ENCODE measurements at regions not wholly inside any gene's neighbourhood (a gene's known extent, or its start where the extent isn't known, plus 50 kb on each side); places are given as distances from the start of the nearest gene placed in this dataset.

GRCh38 chr2:16475986-16476567 is 189.6 kb downstream of the CYRIA start:
- in situ Hi-C loops (cut with HindIII; ENCODE audit: low pct_ligation_motif_present, low sequenced_read_pairs): no loop called here
- H3K36me3 ChIP-seq (replicated peaks): no peaks in the 10 kb centered on the region
- H3K27me3 ChIP-seq (replicated peaks): no peaks in the 10 kb centered on the region
- H3K27ac ChIP-seq: no peak overlapping the region
- no peak for TF ChIP-seq CTCF (IDR thresholded peaks at IDR 0.05; ENCODE audit: low read depth, low read length, missing control alignments)
- no peak overlapping the region for H3K4me3 ChIP-seq (ENCODE audit: low read depth, low read length)
- no peak for DNase-seq

- Histone ChIP-seq H3K4me3 (ENCODE audit: low read depth, low read length) (no peak overlapping the region), H3K27ac (no peak overlapping the region), H3K36me3 (replicated peaks) (no peaks in the 10 kb centered on the region), H3K27me3 (replicated peaks) (no peaks in the 10 kb centered on the region)
- in situ Hi-C loops (cut with HindIII; ENCODE audit: low pct_ligation_motif_present, low sequenced_read_pairs): no loop called here
- no peak for TF ChIP-seq CTCF (IDR thresholded peaks at IDR 0.05; ENCODE audit: low read depth, low read length, missing control alignments)
- no peak for DNase-seq
Observed at GRCh38 chr2:16475586-16475985, 190.0 kb downstream of the CYRIA start.

- no peaks in the 10 kb centered on the region for H3K27me3 ChIP-seq (replicated peaks)
- no peak overlapping the region for H3K4me3 ChIP-seq (ENCODE audit: low read depth, low read length)
- DNase-seq: no peak
- no peaks in the 10 kb centered on the region for H3K36me3 ChIP-seq (replicated peaks)
- TF ChIP-seq CTCF (IDR thresholded peaks at IDR 0.05; ENCODE audit: low read depth, low read length, missing control alignments): no peak
- in situ Hi-C loops (cut with HindIII; ENCODE audit: low pct_ligation_motif_present, low sequenced_read_pairs): no loop called here
- no peak overlapping the region for H3K27ac ChIP-seq
Observed at GRCh38 chr2:16473575-16473974, 192.1 kb downstream of the CYRIA start.

- Histone ChIP-seq H3K27ac (no peak overlapping the region), H3K36me3 (replicated peaks) (no peaks in the 10 kb centered on the region), H3K27me3 (replicated peaks) (no peaks in the 10 kb centered on the region), H3K4me3 (ENCODE audit: low read depth, low read length) (no peak overlapping the region)
- in situ Hi-C loops (cut with HindIII; ENCODE audit: low pct_ligation_motif_present, low sequenced_read_pairs): no loop called here
- TF ChIP-seq CTCF (IDR thresholded peaks at IDR 0.05; ENCODE audit: low read depth, low read length, missing control alignments): no peak
- no peak for DNase-seq
Observed at GRCh38 chr2:16470936-16471490, 194.6 kb downstream of the CYRIA start.

GRCh38 chr2:16466821-16467151 is 198.8 kb downstream of the CYRIA start:
- Histone ChIP-seq H3K27ac (no peak overlapping the region), H3K4me3 (ENCODE audit: low read depth, low read length) (no peak overlapping the region), H3K27me3 (replicated peaks) (no peaks in the 10 kb centered on the region), H3K36me3 (replicated peaks) (no peaks in the 10 kb centered on the region)
- no peak for DNase-seq
- in situ Hi-C loops (cut with HindIII; ENCODE audit: low pct_ligation_motif_present, low sequenced_read_pairs): no loop called here
- TF ChIP-seq CTCF (IDR thresholded peaks at IDR 0.05; ENCODE audit: low read depth, low read length, missing control alignments): no peak

Measured in brain microvascular endothelial cell (primary cell).